ENCODE measurements at regions not wholly inside any gene's neighbourhood (a gene's known extent, or its start where the extent isn't known, plus 50 kb on each side); places are given as distances from the start of the nearest gene placed in this dataset.

DNA sequence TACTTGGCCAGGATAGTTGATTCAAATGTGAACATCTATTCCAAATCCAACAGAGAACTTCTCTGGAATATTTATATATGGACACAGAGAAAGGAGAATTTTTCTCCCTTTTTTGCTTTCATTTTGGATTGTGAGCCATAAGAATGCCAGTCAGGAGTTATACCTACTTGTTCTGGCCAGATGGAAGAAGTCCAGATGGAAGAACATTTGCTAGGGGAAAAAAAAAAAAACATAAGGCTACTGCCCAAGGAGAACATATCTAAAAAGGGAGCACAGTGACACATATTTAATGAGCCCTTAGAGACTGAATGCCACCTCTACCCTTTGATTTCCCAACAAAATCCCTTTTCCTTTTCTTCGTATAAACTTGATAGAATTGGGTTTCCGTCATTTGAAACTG is 61.7 kb upstream of the PPP2R2B start:
- H3K4me3 ChIP-seq (ENCODE audit: low read depth, low read length) = no peak overlapping the region
- TF ChIP-seq, protein P1, sequence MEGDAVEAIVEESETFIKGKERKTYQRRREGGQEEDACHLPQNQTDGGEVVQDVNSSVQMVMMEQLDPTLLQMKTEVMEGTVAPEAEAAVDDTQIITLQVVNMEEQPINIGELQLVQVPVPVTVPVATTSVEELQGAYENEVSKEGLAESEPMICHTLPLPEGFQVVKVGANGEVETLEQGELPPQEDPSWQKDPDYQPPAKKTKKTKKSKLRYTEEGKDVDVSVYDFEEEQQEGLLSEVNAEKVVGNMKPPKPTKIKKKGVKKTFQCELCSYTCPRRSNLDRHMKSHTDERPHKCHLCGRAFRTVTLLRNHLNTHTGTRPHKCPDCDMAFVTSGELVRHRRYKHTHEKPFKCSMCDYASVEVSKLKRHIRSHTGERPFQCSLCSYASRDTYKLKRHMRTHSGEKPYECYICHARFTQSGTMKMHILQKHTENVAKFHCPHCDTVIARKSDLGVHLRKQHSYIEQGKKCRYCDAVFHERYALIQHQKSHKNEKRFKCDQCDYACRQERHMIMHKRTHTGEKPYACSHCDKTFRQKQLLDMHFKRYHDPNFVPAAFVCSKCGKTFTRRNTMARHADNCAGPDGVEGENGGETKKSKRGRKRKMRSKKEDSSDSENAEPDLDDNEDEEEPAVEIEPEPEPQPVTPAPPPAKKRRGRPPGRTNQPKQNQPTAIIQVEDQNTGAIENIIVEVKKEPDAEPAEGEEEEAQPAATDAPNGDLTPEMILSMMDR (IDR thresholded peaks at IDR 0.05; ENCODE audit: low read depth, low read length) = no peak

DNA sequence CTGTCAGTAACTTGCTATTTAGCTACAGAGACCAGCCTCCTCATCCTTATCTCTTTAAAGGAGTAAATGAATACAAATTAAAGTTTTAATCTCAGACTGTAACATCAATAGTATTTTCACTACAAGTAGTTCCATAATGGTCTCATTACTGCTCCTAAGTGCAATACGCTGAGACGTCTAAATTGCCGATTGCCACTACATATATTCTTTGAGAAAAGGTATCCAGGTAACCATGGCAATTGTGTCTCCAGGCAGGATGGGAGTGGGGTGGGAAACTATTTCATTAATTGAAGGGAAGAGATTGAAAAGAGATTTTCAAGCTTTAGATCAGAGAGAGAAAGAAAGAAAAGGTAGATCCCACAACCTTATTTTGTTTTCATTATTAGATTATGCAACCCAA is 65.5 kb upstream of the PPP2R2B start:
- H3K4me3 ChIP-seq (ENCODE audit: low read depth, low read length) = no peak overlapping the region
- TF ChIP-seq, protein P1 (IDR thresholded peaks at IDR 0.05; ENCODE audit: low read depth, low read length) = no peak

DNA sequence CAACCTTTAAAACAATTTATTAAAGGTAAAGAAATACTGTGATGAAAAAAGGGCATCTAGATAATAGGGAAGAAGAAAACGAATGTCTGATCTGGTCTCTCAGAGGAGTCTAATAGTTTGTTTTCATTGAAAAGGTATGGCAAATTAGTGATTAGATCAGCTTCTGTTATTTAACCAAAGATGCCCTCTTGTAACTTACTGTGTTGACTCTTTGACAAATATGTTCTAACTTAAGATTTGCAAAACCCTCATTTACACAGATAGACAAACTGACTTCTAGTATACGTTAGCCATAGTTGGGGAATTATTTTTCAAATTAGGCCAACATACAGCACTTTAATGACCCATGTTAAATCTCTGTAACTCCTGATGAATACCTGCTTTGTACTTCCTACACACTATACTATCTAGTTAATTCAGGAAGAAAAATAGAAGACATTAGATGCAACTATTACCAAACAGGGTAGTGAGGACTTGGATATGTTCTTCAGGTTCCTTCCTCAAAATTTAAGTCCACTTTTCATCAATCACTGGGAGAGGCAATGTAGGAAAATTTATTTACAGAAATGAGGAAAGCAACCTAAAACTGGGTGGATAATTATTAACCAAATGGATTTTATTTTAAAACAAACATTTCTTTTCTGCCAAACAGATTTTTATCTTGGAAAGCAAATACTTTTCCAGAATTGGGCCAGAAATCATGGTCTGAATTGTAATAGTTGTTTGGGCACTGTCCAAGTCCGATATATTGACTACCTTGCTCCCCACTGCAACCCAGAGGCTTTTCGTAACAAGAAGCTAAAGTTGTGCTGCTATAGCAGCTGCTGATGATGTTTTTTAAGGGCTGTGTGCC is 66.4 kb upstream of the PPP2R2B start:
- no peak overlapping the region for H3K4me3 ChIP-seq (ENCODE audit: low read depth, low read length)
- TF ChIP-seq, protein P1 (IDR thresholded peaks at IDR 0.05; ENCODE audit: low read depth, low read length) = no peak

DNA sequence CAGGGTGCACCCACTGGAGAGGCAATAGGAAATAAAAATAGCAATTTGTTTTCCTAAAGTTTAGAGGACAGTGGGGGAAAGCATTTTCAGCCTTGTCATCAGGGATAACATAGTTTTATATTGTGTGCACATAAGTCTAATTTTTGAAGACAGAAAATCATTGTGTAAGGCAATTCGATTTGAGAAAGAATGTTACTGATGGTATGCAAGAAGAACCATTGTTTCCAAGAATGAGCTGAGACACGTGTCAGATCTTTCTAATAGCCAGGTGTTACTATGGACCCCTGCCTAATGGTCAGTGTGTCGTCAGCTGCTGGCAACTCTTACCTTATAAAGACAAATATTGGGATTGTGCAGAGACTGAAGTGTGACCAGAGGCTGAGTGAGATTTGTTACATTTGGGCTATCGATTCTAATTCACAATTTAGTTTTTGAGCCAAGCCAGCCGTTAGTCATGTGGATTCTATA is 67.1 kb upstream of the PPP2R2B start:
- no peak overlapping the region for H3K4me3 ChIP-seq (ENCODE audit: low read depth, low read length)
- TF ChIP-seq, protein P1 (IDR thresholded peaks at IDR 0.05; ENCODE audit: low read depth, low read length) = no peak

DNA sequence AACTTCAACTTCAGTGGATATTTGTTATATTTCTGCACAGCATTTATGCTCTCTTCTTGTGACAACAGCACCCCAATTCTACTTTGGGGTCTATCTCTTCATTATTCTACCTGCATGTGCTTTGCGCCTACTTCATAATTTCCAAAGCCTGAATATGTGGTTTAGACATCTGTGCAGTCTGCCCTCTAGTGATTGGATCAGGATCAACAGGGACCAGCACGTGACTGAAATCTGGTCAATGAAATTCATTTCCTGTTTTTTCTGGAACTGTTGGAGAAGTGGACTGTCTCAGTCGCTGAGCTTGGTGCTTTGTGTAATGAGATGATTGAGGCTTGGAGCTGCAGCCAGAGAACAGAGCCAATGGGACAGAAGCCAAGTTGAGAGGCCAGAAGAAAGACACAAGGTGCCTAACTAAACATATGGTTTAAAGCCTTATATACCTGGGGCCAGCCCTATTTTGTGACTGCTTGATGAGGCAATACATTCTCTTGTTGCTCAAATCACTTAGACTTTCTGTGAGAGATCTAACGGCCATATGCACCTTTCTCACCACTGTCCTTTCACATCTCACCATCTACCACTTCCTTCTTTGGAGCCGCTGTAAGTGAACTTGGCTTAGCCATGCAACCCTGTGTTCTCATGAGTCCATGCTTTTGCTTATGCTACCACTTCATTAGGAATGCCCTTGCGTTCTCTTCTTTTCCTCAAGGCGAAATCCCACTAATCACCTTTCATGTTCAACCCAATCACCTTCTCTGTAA is 68.8 kb upstream of the PPP2R2B start:
- H3K4me3 ChIP-seq (ENCODE audit: low read depth, low read length) = no peak overlapping the region
- TF ChIP-seq, protein P1 (IDR thresholded peaks at IDR 0.05; ENCODE audit: low read depth, low read length) = no peak

DNA sequence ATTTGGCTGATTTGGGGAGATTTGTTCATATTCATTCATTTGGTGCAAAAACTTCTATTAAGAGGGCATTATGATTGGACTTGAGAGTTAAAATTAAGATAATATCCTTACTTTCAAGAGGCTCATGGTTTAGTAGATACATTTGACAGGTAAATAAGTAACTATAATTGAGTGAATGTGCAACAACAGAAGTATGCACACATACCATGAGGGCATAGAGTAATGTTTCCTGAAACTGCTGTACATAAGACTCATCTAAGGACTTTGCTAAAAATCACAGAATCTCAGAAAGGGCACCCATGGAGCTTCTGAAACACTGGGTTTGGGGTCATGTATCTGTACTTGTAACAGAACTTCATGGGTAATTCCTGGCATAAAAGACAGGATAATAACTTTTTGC is 70.1 kb upstream of the PPP2R2B start:
- TF ChIP-seq, protein P1 (IDR thresholded peaks at IDR 0.05; ENCODE audit: low read depth, low read length) = no peak
- H3K4me3 ChIP-seq (ENCODE audit: low read depth, low read length) = no peak overlapping the region

DNA sequence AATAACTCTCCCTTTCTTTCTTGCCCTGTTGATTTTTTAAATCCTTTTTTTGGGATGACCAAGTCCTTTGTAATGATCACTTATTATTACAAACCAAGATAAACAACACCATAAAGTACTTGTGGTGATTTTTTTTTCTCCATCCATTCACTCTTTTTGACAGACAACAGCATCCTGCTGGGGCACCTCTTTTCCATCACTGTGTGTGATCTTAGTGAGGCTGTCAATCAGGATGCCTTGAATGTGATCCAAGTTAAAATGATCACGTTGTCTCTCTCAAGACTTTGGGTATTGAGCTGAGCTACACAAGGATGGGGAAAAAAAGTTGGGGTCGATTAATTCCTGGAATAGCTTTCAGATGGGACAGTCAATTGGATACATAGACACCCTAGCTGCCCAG is 73.6 kb upstream of the PPP2R2B start:
- TF ChIP-seq, protein P1 (IDR thresholded peaks at IDR 0.05; ENCODE audit: low read depth, low read length) = no peak
- no peak overlapping the region for H3K4me3 ChIP-seq (ENCODE audit: low read depth, low read length)
